ENCODE measurements at regions not wholly inside any gene's neighbourhood (a gene's known extent, or its start where the extent isn't known, plus 50 kb on each side); places are given as distances from the start of the nearest gene placed in this dataset.

GRCh38 chr11:26820739-26821138, 98.9 kb upstream of the SLC5A12 start:
- Mint-ChIP-seq H3K9me3 (peaks cover 32% of the 10 kb centered on the region), H3K4me3 (no peak overlapping the region), H3K27ac (no peak overlapping the region), H3K27me3 (no peaks in the 10 kb centered on the region), H3K4me1 (ENCODE audit: low read depth) (no peaks in the 10 kb centered on the region), H3K36me3 (peaks cover 5% of the 10 kb centered on the region)
- DNase-seq: no peak
- intact Hi-C loops (cut with micrococcal nuclease): no loop called here
- ChIA-PET POLR2A (no interaction called here), CTCF (no interaction called here)

GRCh38 chr11:26823963-26824362, 102.1 kb upstream of the SLC5A12 start:
- Mint-ChIP-seq H3K9me3 (peaks cover 29% of the 10 kb centered on the region), H3K4me3 (no peak overlapping the region), H3K36me3 (peaks cover 5% of the 10 kb centered on the region), H3K27ac (no peak overlapping the region), H3K27me3 (no peaks in the 10 kb centered on the region), H3K4me1 (ENCODE audit: low read depth) (no peaks in the 10 kb centered on the region)
- POLR2A ChIA-PET: no interaction called here
- CTCF ChIA-PET: no interaction called here
- DNase-seq: no peak
- intact Hi-C loops (cut with micrococcal nuclease): no loop called here

GRCh38 chr11:26827567-26828081, 105.8 kb upstream of the SLC5A12 start:
- Mint-ChIP-seq H3K9me3 (peaks cover 23% of the 10 kb centered on the region), H3K4me3 (no peak overlapping the region), H3K4me1 (ENCODE audit: low read depth) (no peaks in the 10 kb centered on the region), H3K27me3 (no peaks in the 10 kb centered on the region), H3K36me3 (peaks cover 5% of the 10 kb centered on the region), H3K27ac (no peak overlapping the region)
- intact Hi-C loops (cut with micrococcal nuclease): no loop called here
- no peak for DNase-seq
- CTCF ChIA-PET: no interaction called here
- POLR2A ChIA-PET: no interaction called here

GRCh38 chr11:26828288-26828687, 106.4 kb upstream of the SLC5A12 start:
- H3K9me3 Mint-ChIP-seq: peaks cover 16% of the 10 kb centered on the region
- ChIA-PET CTCF (no interaction called here), POLR2A (no interaction called here)
- peaks cover 5% of the 10 kb centered on the region for H3K36me3 Mint-ChIP-seq
- no peak for DNase-seq
- H3K4me3 Mint-ChIP-seq: no peak overlapping the region
- no peak overlapping the region for H3K27ac Mint-ChIP-seq
- no peaks in the 10 kb centered on the region for H3K4me1 Mint-ChIP-seq (ENCODE audit: low read depth)
- intact Hi-C loops (cut with micrococcal nuclease): no loop called here
- no peaks in the 10 kb centered on the region for H3K27me3 Mint-ChIP-seq

GRCh38 chr11:26830218-26830617, 108.4 kb upstream of the SLC5A12 start:
- no peak for DNase-seq
- POLR2A ChIA-PET: no interaction called here
- H3K4me1 Mint-ChIP-seq (ENCODE audit: low read depth): no peaks in the 10 kb centered on the region
- intact Hi-C loops (cut with micrococcal nuclease): no loop called here
- no peak overlapping the region for H3K4me3 Mint-ChIP-seq
- H3K36me3 Mint-ChIP-seq: no peaks in the 10 kb centered on the region
- H3K27me3 Mint-ChIP-seq: no peaks in the 10 kb centered on the region
- no peak overlapping the region for H3K27ac Mint-ChIP-seq
- H3K9me3 Mint-ChIP-seq: peaks cover 3% of the 10 kb centered on the region
- CTCF ChIA-PET: no interaction called here

- no peak for DNase-seq
- Mint-ChIP-seq H3K4me1 (ENCODE audit: low read depth) (no peaks in the 10 kb centered on the region), H3K9me3 (peaks cover 2% of the 10 kb centered on the region), H3K4me3 (no peak overlapping the region), H3K27ac (no peak overlapping the region), H3K27me3 (no peaks in the 10 kb centered on the region), H3K36me3 (no peaks in the 10 kb centered on the region)
- intact Hi-C loops (cut with micrococcal nuclease): no loop called here
- POLR2A ChIA-PET: no interaction called here
- CTCF ChIA-PET: no interaction called here
These were observed 108.9 kb upstream of the SLC5A12 start for GRCh38 chr11:26830757-26831156.

- Mint-ChIP-seq H3K36me3 (no peaks in the 10 kb centered on the region), H3K27me3 (no peaks in the 10 kb centered on the region), H3K9me3 (peaks cover 5% of the 10 kb centered on the region), H3K27ac (no peak overlapping the region), H3K4me1 (ENCODE audit: low read depth) (no peaks in the 10 kb centered on the region), H3K4me3 (no peak overlapping the region)
- ChIA-PET POLR2A (no interaction called here), CTCF (no interaction called here)
- no peak for DNase-seq
- intact Hi-C loops (cut with micrococcal nuclease): no loop called here
These were observed 112.7 kb upstream of the SLC5A12 start for GRCh38 chr11:26834601-26835000.

- no peak overlapping the region for H3K4me3 Mint-ChIP-seq
- intact Hi-C loops (cut with micrococcal nuclease): no loop called here
- peaks cover 5% of the 10 kb centered on the region for H3K9me3 Mint-ChIP-seq
- POLR2A ChIA-PET: no interaction called here
- H3K4me1 Mint-ChIP-seq (ENCODE audit: low read depth): no peaks in the 10 kb centered on the region
- no peaks in the 10 kb centered on the region for H3K36me3 Mint-ChIP-seq
- no peaks in the 10 kb centered on the region for H3K27me3 Mint-ChIP-seq
- DNase-seq: no peak
- CTCF ChIA-PET: no interaction called here
- no peak overlapping the region for H3K27ac Mint-ChIP-seq
These were observed 113.8 kb upstream of the SLC5A12 start for GRCh38 chr11:26835611-26836010.

GRCh38 chr11:26837154-26837553, 115.3 kb upstream of the SLC5A12 start:
- POLR2A ChIA-PET: no interaction called here
- H3K4me3 Mint-ChIP-seq: no peak overlapping the region
- H3K36me3 Mint-ChIP-seq: no peaks in the 10 kb centered on the region
- no peaks in the 10 kb centered on the region for H3K27me3 Mint-ChIP-seq
- H3K27ac Mint-ChIP-seq: no peak overlapping the region
- intact Hi-C loops (cut with micrococcal nuclease): no loop called here
- CTCF ChIA-PET: no interaction called here
- no peak for DNase-seq
- no peaks in the 10 kb centered on the region for H3K4me1 Mint-ChIP-seq (ENCODE audit: low read depth)
- H3K9me3 Mint-ChIP-seq: peaks cover 5% of the 10 kb centered on the region

- H3K27me3 Mint-ChIP-seq: no peaks in the 10 kb centered on the region
- H3K27ac Mint-ChIP-seq: no peak overlapping the region
- intact Hi-C loops (cut with micrococcal nuclease): no loop called here
- H3K9me3 Mint-ChIP-seq: peaks cover 8% of the 10 kb centered on the region
- no peak overlapping the region for H3K4me3 Mint-ChIP-seq
- no peaks in the 10 kb centered on the region for H3K36me3 Mint-ChIP-seq
- no peak for DNase-seq
- CTCF ChIA-PET: no interaction called here
- POLR2A ChIA-PET: no interaction called here
- no peaks in the 10 kb centered on the region for H3K4me1 Mint-ChIP-seq (ENCODE audit: low read depth)
These were observed 118.2 kb upstream of the SLC5A12 start for GRCh38 chr11:26839911-26840698.

- no peak for DNase-seq
- Mint-ChIP-seq H3K4me3 (no peak overlapping the region), H3K4me1 (ENCODE audit: low read depth) (no peaks in the 10 kb centered on the region), H3K27ac (no peak overlapping the region), H3K27me3 (no peaks in the 10 kb centered on the region), H3K9me3 (peaks cover 8% of the 10 kb centered on the region), H3K36me3 (no peaks in the 10 kb centered on the region)
- intact Hi-C loops (cut with micrococcal nuclease): no loop called here
- POLR2A ChIA-PET: no interaction called here
- CTCF ChIA-PET: no interaction called here
These were observed 120.1 kb upstream of the SLC5A12 start for GRCh38 chr11:26841818-26842473.

- no peak overlapping the region for H3K27ac Mint-ChIP-seq
- no peaks in the 10 kb centered on the region for H3K36me3 Mint-ChIP-seq
- H3K4me3 Mint-ChIP-seq: no peak overlapping the region
- H3K9me3 Mint-ChIP-seq: peaks cover 8% of the 10 kb centered on the region
- no peak for DNase-seq
- intact Hi-C loops (cut with micrococcal nuclease): no loop called here
- no peaks in the 10 kb centered on the region for H3K4me1 Mint-ChIP-seq (ENCODE audit: low read depth)
- no peaks in the 10 kb centered on the region for H3K27me3 Mint-ChIP-seq
- ChIA-PET CTCF (no interaction called here), POLR2A (no interaction called here)
These were observed 120.8 kb upstream of the SLC5A12 start for GRCh38 chr11:26842478-26843282.
